ENCODE measurements at regions not wholly inside any gene's neighbourhood (a gene's known extent, or its start where the extent isn't known, plus 50 kb on each side); places are given as distances from the start of the nearest gene placed in this dataset.

- TF ChIP-seq EZH2 (IDR thresholded peaks at IDR 0.05) (no peak), POLR2AphosphoS5 (IDR thresholded peaks at IDR 0.05; ENCODE audit: borderline replicate concordance, low read depth, low read length) (no peak)
Observed at GRCh38 chr12:93031028-93031427, 101.9 kb upstream of the EEA1 start.
